ENCODE measurements at regions not wholly inside any gene's neighbourhood (a gene's known extent, or its start where the extent isn't known, plus 50 kb on each side); places are given as distances from the start of the nearest gene placed in this dataset.

GRCh38 chr12:19657118-19657731 lies 217.9 kb downstream of the AEBP2 start:
- no peak for DNase-seq (ENCODE audit: low spot score)
- no peak overlapping the region for H3K4me2 ChIP-seq (ENCODE audit: insufficient read depth, low read length, poor library complexity, severe bottlenecking)
- no peak overlapping the region for H3K9ac ChIP-seq (ENCODE audit: low read depth, low read length, poor library complexity)
- peaks cover 0 to 3% of the 10 kb centered on the region in 2 donors for H3K9me3 ChIP-seq (replicated peaks in 1 of 2; ENCODE audit: control insufficient read depth in 2 of 2, insufficient read depth in 1 of 2, low read depth in 1 of 2, low read length in 2 of 2)
- WGBS, 2 donors (ENCODE audit: extremely low coverage in 2 of 2, insufficient read length in 2 of 2, insufficient replicate concordance in 1 of 2): no CpG with 5 or more reads among the region's 3 CpGs
- H2BK15ac ChIP-seq (ENCODE audit: low read length): no peak overlapping the region
- no peak overlapping the region for H3K14ac ChIP-seq (ENCODE audit: low read length)
- H3K18ac ChIP-seq (ENCODE audit: low read length): no peak overlapping the region
- H2BK120ac ChIP-seq (ENCODE audit: low read depth, low read length): no peak overlapping the region
- no peaks in the 10 kb centered on the region for H3K4me1 ChIP-seq (ENCODE audit: control insufficient read depth in 2 of 2, insufficient read depth in 1 of 2, low read depth in 1 of 2, low read length in 2 of 2)
- H3K36me3 ChIP-seq (replicated peaks in 1 of 2; ENCODE audit: control insufficient read depth in 2 of 2, insufficient read depth in 2 of 2, low read length in 2 of 2): no peaks in the 10 kb centered on the region
- no peak overlapping the region for H2AFZ ChIP-seq (ENCODE audit: low read length)
- no peak overlapping the region for H2BK5ac ChIP-seq (ENCODE audit: low read length)
- no peak overlapping the region for H2AK5ac ChIP-seq (ENCODE audit: low read depth, low read length)
- no peak overlapping the region for H4K91ac ChIP-seq (ENCODE audit: low read depth, low read length, poor library complexity)
- no peak overlapping the region for H2BK12ac ChIP-seq (ENCODE audit: low read length)
- no peak overlapping the region for H4K8ac ChIP-seq (ENCODE audit: low read depth, low read length)
- H3K79me1 ChIP-seq (ENCODE audit: low read depth, low read length): no peaks in the 10 kb centered on the region
- no peaks in the 10 kb centered on the region for H3K27me3 ChIP-seq (ENCODE audit: control insufficient read depth in 3 of 3, insufficient read depth in 3 of 3, low read depth in 1 of 3, low read length in 3 of 3)
- H3K27ac ChIP-seq (replicated peaks; ENCODE audit: low read length): no peak overlapping the region
- no peak overlapping the region for H3K4me3 ChIP-seq (ENCODE audit: low read length in 2 of 2)
- no peak overlapping the region for H3K23ac ChIP-seq (ENCODE audit: low read depth, low read length, poor library complexity)
- no peak overlapping the region for H3K4ac ChIP-seq (ENCODE audit: low read length)

GRCh38 chr12:19657732-19658130 lies 218.4 kb downstream of the AEBP2 start:
- Histone ChIP-seq H3K4me3 (ENCODE audit: low read length in 2 of 2) (no peak overlapping the region), H3K4me2 (ENCODE audit: insufficient read depth, low read length, poor library complexity, severe bottlenecking) (no peak overlapping the region), H2BK12ac (ENCODE audit: low read length) (no peak overlapping the region), H3K23ac (ENCODE audit: low read depth, low read length, poor library complexity) (no peak overlapping the region), H3K27me3 (ENCODE audit: control insufficient read depth in 3 of 3, insufficient read depth in 3 of 3, low read depth in 1 of 3, low read length in 3 of 3) (no peaks in the 10 kb centered on the region), H2BK15ac (ENCODE audit: low read length) (no peak overlapping the region), H3K79me1 (ENCODE audit: low read depth, low read length) (no peaks in the 10 kb centered on the region), H3K18ac (ENCODE audit: low read length) (no peak overlapping the region), H4K91ac (ENCODE audit: low read depth, low read length, poor library complexity) (no peak overlapping the region), H3K4ac (ENCODE audit: low read length) (no peak overlapping the region), H3K36me3 (replicated peaks in 1 of 2; ENCODE audit: control insufficient read depth in 2 of 2, insufficient read depth in 2 of 2, low read length in 2 of 2) (no peaks in the 10 kb centered on the region), H3K4me1 (ENCODE audit: control insufficient read depth in 2 of 2, insufficient read depth in 1 of 2, low read depth in 1 of 2, low read length in 2 of 2) (peaks cover 0 to 1% of the 10 kb centered on the region in 2 donors), H3K14ac (ENCODE audit: low read length) (no peak overlapping the region), H2BK5ac (ENCODE audit: low read length) (no peak overlapping the region), H2AFZ (ENCODE audit: low read length) (no peak overlapping the region), H2AK5ac (ENCODE audit: low read depth, low read length) (no peak overlapping the region), H3K9ac (ENCODE audit: low read depth, low read length, poor library complexity) (no peak overlapping the region), H3K9me3 (replicated peaks in 1 of 2; ENCODE audit: control insufficient read depth in 2 of 2, insufficient read depth in 1 of 2, low read depth in 1 of 2, low read length in 2 of 2) (peaks cover 0 to 3% of the 10 kb centered on the region in 2 donors), H4K8ac (ENCODE audit: low read depth, low read length) (no peak overlapping the region), H3K27ac (replicated peaks; ENCODE audit: low read length) (no peak overlapping the region), H2BK120ac (ENCODE audit: low read depth, low read length) (no peak overlapping the region)
- DNase-seq (ENCODE audit: low spot score): no peak
- WGBS, 2 donors (ENCODE audit: extremely low coverage in 2 of 2, insufficient read length in 2 of 2, insufficient replicate concordance in 1 of 2): no CpG with 5 or more reads among the region's 2 CpGs

GRCh38 chr12:19659086-19659485 lies 219.8 kb downstream of the AEBP2 start:
- no peak overlapping the region for H3K4me2 ChIP-seq (ENCODE audit: insufficient read depth, low read length, poor library complexity, severe bottlenecking)
- no peak overlapping the region for H2BK12ac ChIP-seq (ENCODE audit: low read length)
- no peak overlapping the region for H2BK120ac ChIP-seq (ENCODE audit: low read depth, low read length)
- no peak overlapping the region for H2BK5ac ChIP-seq (ENCODE audit: low read length)
- H3K4ac ChIP-seq (ENCODE audit: low read length): no peak overlapping the region
- no peaks in the 10 kb centered on the region for H3K36me3 ChIP-seq (replicated peaks in 1 of 2; ENCODE audit: control insufficient read depth in 2 of 2, insufficient read depth in 2 of 2, low read length in 2 of 2)
- no peak overlapping the region for H3K9ac ChIP-seq (ENCODE audit: low read depth, low read length, poor library complexity)
- H3K9me3 ChIP-seq (replicated peaks in 1 of 2; ENCODE audit: control insufficient read depth in 2 of 2, insufficient read depth in 1 of 2, low read depth in 1 of 2, low read length in 2 of 2): peaks cover 0 to 3% of the 10 kb centered on the region in 2 donors
- no peak overlapping the region for H2BK15ac ChIP-seq (ENCODE audit: low read length)
- H3K18ac ChIP-seq (ENCODE audit: low read length): no peak overlapping the region
- H4K8ac ChIP-seq (ENCODE audit: low read depth, low read length): no peak overlapping the region
- no peak overlapping the region for H3K14ac ChIP-seq (ENCODE audit: low read length)
- no peak overlapping the region for H3K4me3 ChIP-seq (ENCODE audit: low read length in 2 of 2)
- DNase-seq (ENCODE audit: low spot score): no peak
- H3K4me1 ChIP-seq (ENCODE audit: control insufficient read depth in 2 of 2, insufficient read depth in 1 of 2, low read depth in 1 of 2, low read length in 2 of 2): peaks cover 0 to 1% of the 10 kb centered on the region in 2 donors
- H2AFZ ChIP-seq (ENCODE audit: low read length): no peak overlapping the region
- H3K79me1 ChIP-seq (ENCODE audit: low read depth, low read length): no peaks in the 10 kb centered on the region
- no peak overlapping the region for H3K23ac ChIP-seq (ENCODE audit: low read depth, low read length, poor library complexity)
- no peaks in the 10 kb centered on the region for H3K27me3 ChIP-seq (ENCODE audit: control insufficient read depth in 3 of 3, insufficient read depth in 3 of 3, low read depth in 1 of 3, low read length in 3 of 3)
- H2AK5ac ChIP-seq (ENCODE audit: low read depth, low read length): no peak overlapping the region
- no CpG with 5 or more reads among the region's 2 CpGs for WGBS, 2 donors (ENCODE audit: extremely low coverage in 2 of 2, insufficient read length in 2 of 2, insufficient replicate concordance in 1 of 2)
- no peak overlapping the region for H3K27ac ChIP-seq (replicated peaks; ENCODE audit: low read length)
- no peak overlapping the region for H4K91ac ChIP-seq (ENCODE audit: low read depth, low read length, poor library complexity)

GRCh38 chr12:19659501-19659900 lies 220.2 kb downstream of the AEBP2 start:
- H2BK5ac ChIP-seq (ENCODE audit: low read length): no peak overlapping the region
- no peaks in the 10 kb centered on the region for H3K79me1 ChIP-seq (ENCODE audit: low read depth, low read length)
- H2AK5ac ChIP-seq (ENCODE audit: low read depth, low read length): no peak overlapping the region
- no peaks in the 10 kb centered on the region for H3K36me3 ChIP-seq (replicated peaks in 1 of 2; ENCODE audit: control insufficient read depth in 2 of 2, insufficient read depth in 2 of 2, low read length in 2 of 2)
- H3K27ac ChIP-seq (replicated peaks; ENCODE audit: low read length): no peak overlapping the region
- H3K9ac ChIP-seq (ENCODE audit: low read depth, low read length, poor library complexity): no peak overlapping the region
- no peak overlapping the region for H3K4me3 ChIP-seq (ENCODE audit: low read length in 2 of 2)
- H3K27me3 ChIP-seq (ENCODE audit: control insufficient read depth in 3 of 3, insufficient read depth in 3 of 3, low read depth in 1 of 3, low read length in 3 of 3): no peaks in the 10 kb centered on the region
- H2BK120ac ChIP-seq (ENCODE audit: low read depth, low read length): no peak overlapping the region
- no peak overlapping the region for H2BK12ac ChIP-seq (ENCODE audit: low read length)
- peaks cover 0 to 3% of the 10 kb centered on the region in 2 donors for H3K9me3 ChIP-seq (replicated peaks in 1 of 2; ENCODE audit: control insufficient read depth in 2 of 2, insufficient read depth in 1 of 2, low read depth in 1 of 2, low read length in 2 of 2)
- H3K4ac ChIP-seq (ENCODE audit: low read length): no peak overlapping the region
- H3K18ac ChIP-seq (ENCODE audit: low read length): no peak overlapping the region
- H2AFZ ChIP-seq (ENCODE audit: low read length): no peak overlapping the region
- no peak overlapping the region for H3K14ac ChIP-seq (ENCODE audit: low read length)
- no peak overlapping the region for H2BK15ac ChIP-seq (ENCODE audit: low read length)
- no peak overlapping the region for H4K91ac ChIP-seq (ENCODE audit: low read depth, low read length, poor library complexity)
- WGBS, 2 donors (ENCODE audit: extremely low coverage in 2 of 2, insufficient read length in 2 of 2, insufficient replicate concordance in 1 of 2): 100% methylated on average over 1 of the region's 2 CpGs; no CpG with 5 or more reads in 1 of the 2 donors
- no peak overlapping the region for H3K4me2 ChIP-seq (ENCODE audit: insufficient read depth, low read length, poor library complexity, severe bottlenecking)
- H4K8ac ChIP-seq (ENCODE audit: low read depth, low read length): no peak overlapping the region
- no peak overlapping the region for H3K23ac ChIP-seq (ENCODE audit: low read depth, low read length, poor library complexity)
- peaks cover 0 to 1% of the 10 kb centered on the region in 2 donors for H3K4me1 ChIP-seq (ENCODE audit: control insufficient read depth in 2 of 2, insufficient read depth in 1 of 2, low read depth in 1 of 2, low read length in 2 of 2)
- DNase-seq (ENCODE audit: low spot score): no peak
